ENCODE measurements at regions not wholly inside any gene's neighbourhood (a gene's known extent, or its start where the extent isn't known, plus 50 kb on each side); places are given as distances from the start of the nearest gene placed in this dataset.

DNA sequence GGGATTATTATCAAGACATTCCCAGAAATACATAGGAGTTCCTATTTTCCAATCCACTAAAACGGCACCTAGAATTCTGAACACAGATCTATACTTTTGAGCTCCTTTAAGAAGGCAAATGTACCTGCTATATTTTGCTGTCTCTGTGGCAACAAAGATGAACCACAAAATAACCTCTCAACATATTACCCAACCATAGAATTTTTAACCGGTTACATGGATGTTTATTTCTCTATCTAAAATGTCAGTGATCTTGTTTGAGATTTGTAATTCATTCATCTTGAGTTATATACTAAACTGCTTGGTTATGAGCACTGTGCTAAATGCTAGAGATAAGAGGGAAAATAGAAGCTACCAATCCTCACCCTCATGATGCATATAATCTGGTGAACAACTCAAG lies 117.5 kb upstream of the HMGCLL1 start:
- DNase-seq, result no peak

DNA sequence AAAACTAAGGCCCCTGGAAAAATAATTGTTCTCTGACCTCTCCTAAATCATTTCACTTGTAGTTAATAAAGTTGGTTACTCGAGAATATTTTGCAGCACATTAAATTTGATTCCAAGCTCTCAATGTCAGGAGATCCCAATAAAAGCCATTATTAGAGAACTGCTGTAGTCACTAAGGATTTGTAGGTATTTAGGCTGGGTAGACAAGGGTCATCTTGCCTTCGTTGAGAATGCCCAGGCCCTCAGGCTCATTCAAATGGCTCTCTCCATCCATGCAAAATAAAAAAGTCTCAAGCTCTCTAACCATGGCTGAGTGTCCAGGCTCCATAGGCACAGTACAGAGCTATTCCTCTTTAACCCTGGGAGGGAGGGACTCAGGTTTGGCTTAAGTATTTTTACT lies 117.0 kb upstream of the HMGCLL1 start:
- DNase-seq, result no peak

DNA sequence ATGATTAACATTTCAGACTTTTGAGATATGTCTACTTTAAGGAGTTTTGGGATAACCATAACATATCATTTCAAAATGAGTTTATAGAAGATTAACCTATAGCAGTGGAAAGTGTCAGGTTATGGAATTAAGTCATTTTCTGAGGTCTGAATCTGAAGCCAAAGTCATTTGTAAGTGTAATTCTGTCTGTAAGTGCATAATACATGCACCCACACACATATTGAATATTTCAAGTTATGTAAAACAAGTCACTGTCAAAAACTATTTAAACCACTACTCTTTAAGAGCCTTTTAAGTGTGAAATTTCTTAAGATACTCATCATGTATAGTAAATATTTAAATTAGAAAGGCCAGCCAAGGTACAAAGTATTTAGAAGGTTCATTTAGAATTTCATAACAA lies 115.8 kb upstream of the HMGCLL1 start:
- DNase-seq, result no peak

DNA sequence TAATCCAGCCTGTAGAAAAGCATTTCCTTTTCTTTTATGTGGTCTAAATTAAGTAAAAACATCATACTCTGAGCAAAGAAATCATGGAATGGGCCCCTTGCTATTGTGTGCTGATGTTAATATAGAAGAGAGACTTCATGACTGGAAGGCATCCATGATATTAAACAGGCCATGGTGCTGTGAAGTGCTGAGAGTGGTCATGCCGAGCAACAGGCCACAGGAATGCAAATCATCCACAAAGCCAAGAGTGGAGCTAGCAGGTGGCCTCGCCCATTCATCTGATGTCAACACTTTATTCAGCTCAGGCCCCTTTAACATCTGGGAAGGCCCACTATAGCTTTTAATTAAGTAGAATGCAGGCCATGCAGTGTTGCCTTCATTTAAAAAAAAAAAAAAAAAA lies 115.2 kb upstream of the HMGCLL1 start:
- DNase-seq, result peak in 1 of 2 experiments; percentile 37

DNA sequence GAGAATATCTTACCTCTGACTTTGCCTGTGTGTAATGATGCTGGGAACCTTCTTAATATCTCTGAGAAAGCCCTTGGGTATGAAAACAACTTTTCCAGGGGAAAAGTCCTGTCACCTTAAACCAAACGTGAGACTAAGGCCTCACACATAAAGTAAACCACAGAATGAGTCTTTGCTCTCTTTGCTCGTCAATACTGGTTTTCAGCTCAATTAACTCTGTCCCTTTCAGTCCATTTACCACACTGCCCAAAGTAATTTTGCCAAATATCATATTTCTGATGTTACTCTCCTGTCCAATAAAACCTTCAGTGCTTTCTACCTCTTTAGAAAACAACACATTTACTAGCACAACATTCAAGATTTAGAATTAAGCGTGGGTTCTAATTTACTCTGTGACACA lies 100.5 kb upstream of the HMGCLL1 start:
- DNase-seq, result no peak

DNA sequence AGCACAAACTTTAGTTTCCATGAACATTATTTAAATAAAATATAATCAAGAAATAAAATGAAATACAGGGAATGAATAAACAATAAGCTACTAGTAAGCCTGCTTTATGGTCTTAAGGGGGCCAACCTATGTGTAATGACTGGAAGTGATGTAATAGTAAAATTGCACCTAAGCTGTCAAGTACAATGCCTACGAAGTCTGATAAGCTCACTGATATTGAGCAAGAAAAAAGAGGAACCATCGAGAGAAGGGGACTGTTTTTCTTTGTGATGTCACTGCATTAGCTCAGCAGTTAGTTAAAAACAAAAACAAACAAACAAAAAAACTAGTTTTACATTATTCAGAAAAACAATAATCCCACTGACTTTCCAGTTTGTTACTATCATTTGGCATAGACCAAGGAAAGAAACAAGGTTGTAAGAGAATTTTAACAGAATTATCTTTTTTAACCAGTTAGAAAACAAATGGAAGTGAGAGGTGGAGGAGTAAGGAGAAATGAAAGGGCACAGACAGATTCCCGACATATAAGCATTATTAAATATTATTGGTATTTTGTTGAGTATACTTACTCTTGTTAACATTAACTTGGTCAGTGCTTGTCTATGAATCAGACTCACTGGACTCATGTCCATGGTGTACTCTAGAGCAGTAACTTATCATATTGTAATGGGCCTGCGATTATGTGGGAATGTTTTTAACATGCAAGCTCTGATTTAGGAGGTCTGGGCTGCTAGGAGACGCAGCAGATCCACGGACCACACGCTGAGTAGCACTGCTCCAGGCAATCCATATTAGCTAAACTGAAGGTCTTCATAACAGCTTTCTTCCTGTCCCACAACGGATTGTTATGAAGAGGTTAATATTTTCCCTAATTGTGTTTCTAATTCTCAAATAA lies 99.6 kb upstream of the HMGCLL1 start:
- no peak for DNase-seq

DNA sequence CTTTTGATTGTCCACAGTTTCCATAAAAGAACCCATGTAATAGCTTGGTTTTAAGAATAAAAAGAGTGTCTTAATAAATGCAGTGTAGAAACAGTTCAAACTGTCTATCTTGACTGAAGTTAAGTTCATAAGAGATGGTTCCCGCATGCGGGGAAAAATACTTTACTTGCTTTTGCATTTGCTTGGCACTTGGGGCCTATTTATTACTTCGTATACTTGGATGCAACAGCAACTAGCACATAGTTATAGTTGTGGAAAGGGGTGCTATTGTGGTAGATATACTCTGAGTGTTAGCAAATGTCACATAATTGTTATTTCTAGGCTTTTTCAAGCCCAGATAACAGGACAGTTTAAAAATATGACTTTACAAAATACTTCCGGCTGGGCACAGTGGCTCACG lies 97.7 kb upstream of the HMGCLL1 start:
- no peak for DNase-seq

DNA sequence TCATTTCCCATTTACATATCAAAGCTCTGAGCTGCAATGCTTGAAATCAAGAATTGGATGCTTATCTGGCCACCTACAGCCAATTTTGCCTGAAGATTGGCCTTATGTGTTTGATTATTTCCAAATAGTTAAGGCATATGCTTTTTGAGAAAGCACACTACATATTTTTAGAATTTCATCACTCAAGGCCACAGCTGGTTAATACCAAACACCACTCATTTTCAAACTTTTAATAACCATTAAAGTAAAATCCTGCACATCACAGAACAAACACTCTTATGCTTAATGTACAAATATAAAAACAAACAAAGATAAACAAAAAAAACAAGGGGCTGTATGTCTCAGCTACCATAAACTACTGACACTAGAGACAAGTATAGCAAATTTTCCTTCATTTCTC lies 96.9 kb upstream of the HMGCLL1 start:
- no peak for DNase-seq

DNA sequence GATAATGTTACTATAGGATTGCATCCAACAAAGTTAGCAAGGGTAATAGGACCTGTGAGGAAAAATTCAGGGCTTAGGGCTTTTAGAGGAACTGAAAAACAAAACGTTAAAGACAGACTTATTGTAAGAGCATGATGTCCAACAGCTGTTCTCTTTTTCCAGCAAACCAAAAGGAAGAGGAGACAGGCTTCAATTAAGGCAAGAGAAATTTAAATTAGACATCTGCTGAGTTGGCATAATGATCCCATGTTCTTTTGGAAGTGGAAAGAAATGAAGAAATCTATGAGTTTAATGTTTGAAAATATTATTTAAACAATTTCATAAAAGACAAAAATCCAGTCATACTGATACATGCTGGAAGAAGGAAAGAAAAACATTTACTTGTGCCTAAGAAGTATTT lies 95.7 kb upstream of the HMGCLL1 start:
- DNase-seq, result no peak

DNA sequence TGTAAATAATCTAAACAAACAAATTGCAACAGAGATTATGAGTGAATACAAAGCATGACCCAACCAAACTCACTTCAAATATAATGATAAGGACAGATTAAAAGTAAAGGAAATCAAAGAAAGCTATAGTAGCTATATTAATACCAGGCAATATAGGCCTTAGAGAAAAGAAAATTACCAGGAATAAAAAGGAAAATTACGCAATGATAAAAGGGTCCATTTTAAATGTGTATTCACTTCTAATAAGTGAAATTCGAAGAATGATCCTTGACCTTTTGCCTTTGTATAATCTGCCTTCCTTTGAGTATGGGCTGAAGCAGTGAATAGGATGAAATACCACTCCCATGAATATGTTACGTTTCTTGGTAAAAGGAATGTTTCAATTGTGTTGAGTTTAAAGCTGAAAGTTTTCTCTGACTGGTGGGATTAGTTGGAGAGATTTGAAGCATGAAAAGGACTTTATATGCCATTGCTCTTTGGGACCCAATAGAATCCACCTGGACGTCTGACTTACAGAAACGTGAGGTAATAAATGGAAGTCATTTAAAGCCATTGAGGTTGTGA lies 91.9 kb upstream of the HMGCLL1 start:
- no peak for DNase-seq

DNA sequence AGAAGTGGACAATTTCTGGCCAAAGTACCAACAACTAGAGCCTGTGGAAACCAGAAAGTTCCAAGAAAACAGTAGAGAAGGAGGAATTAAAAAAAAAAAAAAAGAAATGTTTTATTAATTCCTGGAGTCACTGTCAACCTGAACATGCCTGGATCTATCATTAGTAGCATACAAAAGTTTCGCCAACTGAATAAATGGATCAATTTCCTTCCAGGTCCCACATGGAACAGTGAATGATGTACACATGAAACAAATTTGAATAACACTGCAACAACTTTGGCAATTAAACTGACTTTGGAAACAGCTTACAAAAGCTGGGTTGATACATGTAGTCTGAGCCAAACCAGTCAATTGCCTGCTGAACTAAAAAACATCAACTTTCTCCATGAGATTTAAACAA lies 90.0 kb upstream of the HMGCLL1 start:
- no peak for DNase-seq

DNA sequence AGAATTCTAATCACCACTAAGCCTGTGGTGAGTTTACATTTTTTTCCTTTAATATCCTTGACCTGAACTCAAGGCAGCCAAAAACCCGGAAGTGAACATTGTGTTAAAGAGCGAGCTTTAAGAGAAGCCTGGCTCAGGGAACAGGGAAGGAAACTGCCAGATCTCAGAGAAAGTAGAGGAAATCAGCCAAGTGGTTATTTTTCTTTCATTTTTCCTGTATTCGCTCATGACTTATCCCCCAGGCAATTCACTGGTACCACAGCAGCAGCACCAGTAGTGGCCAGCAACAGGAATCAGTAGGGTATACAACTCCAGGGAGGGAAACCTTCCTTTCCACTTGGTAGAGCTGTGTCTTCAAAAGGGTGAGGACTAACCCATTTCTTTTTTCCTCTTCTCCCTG lies 89.6 kb upstream of the HMGCLL1 start:
- no peak for DNase-seq

DNA sequence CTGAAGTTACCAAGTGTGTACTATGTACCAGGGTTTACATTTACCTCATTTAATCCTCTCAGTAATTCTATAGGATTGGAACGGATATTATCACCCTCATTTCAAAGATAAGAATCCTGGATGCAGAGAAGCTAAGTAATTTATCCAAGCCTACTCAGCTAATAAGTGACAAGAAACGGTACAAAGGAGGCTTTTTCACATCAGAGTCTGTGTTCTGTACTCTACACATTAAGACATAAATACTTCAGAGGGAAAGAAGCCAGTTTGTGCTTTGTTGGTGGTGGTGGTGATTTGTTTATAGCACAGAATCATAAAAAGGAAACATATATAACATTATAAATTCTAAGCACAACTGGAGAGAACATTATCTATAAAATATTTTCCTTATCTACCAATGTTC lies 88.3 kb upstream of the HMGCLL1 start:
- no peak for DNase-seq

DNA sequence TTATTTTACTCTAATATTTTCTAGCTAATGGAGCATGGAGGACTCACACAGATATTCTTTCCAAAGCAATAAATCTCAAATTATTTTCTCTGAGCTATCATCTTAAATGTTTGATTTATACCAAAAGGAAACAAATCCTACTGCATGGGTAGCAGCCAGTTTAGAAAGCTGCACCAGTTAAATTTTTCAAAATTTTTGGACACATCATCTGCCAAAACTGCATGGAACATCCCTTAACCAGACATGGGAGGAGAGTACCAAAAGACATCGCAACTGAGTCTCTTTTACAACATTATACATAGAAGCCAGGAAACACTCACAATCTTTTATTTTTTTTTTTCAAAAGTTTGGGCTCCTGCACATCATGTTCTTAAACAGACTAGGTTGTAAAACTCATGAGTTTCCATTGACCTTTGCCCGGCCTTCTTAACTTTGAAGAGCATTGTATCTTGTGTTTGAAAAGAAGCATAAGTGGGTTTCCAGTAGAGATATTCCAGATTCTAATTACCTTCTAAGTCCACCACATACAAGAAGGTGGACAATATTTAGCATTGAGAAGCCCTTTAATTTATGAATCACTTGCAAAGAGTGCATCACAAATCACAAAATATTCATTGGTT lies 87.7 kb upstream of the HMGCLL1 start:
- no peak for DNase-seq

DNA sequence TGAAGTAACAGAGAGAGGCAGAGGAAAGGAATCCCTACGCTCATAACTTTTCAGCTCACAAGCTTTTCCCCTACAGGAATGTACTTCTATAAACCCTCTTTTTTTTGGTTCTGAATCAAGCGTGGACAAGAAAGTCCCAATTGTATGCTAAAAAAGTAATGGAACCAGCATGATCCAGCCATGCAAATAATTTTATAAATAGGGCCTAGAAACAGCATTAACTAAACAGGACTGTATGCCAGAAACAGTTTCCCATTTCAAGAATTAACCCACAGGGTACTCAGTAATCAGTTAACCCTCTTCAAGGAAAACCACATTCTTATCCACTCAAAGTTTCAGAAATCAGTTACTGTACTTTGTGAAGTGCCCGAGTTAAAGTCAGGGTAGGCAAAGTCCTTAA lies 87.0 kb upstream of the HMGCLL1 start:
- no peak for DNase-seq

DNA sequence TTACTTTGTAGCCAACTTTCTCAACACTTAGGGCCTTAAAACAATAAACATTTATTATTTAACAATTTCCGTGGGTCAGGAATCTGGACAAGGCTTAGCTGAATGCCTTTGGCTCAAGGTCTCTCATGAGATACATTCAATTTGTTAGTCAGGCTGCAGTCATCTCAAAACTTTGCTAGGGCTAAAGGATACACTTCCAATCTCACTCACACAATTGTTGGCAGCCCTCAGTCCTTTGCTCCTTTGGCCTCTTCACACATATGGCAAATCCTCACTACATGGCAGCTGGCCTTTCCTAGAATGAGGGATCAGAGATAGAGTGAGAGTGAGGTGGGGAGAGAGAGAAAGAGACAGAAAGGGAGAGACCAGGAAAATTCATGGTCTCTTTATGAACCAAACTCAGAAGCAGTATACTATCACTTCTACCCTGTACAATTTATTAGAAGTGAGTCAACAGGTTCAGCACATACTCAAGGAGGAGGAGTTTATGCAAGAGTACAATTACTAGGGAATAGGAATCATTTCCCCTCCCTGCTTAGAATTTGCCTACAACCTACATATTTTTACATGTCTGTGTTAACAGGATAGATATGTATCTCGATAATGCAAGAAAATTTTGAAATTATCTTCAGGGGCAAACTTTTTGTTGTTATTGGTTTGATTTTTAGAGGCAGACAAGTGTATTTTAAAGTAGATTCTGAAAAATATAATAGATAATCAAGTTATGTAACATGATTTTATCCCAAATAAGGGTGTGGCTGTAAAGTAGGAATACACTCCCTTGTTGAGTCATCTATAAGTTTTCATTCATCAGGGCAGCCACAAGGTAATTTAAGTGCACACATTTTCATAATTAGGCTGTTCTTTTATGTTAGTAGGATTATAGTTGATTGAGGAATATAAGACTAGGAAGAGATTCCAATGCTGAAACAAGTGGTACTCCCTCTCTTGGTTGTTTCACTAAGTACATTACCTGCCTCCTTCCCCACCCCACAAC lies 85.9 kb upstream of the HMGCLL1 start:
- DNase-seq, result no peak

DNA sequence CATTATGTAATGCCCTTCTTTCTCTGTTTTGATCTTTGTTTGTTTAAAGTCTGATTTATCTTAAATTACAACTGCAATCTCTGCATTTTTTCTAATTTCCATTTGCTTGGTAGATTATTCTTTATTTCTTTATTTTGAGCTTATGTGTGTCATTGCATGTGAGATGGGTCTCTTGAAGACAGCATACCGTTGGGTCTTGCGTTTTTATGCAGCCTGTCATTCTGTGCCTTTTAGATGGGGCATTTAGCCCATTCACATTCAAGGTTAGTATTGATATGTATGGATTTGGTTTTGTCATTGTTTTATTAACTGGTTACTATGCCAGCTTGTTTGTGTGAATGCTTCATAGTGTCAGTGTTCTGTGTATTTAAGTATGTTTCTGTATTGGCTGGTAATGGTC lies 84.9 kb upstream of the HMGCLL1 start:
- DNase-seq, result no peak

DNA sequence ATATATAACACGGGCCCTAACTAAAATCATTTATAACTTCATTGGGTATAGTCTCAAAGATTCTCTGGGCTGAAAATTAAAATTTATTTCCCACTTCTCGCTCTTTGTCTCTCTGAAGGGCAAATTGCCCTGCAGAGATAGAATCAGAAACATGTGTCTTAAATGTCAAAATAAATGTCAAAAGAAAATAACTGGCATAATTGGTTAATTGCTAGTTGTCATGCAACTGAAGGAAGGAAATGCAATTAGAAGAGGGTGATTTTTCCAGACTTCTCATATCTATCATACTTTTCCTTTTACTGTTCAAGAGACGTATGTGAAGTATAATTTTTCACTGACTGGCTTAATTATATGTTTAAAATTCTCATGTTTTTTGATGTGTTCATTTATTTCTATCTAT lies 80.3 kb upstream of the HMGCLL1 start:
- no peak for DNase-seq

DNA sequence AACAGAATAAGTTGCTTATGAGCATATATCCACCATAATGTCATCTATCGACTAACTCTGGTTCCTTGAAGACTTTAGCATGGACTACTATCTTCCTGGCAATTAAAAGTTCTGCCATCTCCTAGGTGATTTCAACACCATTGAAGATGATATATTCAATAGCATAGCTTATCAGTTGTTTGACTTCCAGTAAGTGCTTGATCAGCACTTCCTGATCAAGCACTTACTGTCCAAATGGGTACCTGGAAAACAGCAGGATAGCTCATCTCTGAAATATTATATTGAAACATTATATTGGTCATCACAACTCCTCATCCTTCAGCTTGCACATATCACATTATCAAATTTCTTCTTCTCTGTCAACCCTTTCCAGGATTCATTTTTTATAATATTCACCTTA lies 75.5 kb upstream of the HMGCLL1 start:
- no peak for DNase-seq

DNA sequence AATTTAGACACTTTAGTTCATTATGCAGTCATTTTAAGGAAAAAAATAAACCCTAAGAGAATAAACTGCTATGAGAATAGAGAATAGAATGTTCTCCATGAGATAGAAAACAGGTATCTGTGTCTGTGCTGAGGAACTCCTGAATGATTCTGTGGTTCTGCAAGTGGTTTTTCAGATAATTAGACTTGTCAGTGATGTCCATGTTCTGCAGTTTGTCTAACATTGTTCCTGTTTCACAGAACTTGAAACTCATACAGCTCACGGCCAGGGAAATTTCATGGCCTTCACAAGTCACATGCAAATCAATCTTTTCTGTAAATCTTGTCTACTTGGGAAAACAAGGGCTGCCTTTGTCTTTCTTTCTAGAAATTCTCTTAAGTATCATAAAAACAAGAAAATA lies 73.4 kb upstream of the HMGCLL1 start:
- DNase-seq, result peak; percentile 27 to 67

DNA sequence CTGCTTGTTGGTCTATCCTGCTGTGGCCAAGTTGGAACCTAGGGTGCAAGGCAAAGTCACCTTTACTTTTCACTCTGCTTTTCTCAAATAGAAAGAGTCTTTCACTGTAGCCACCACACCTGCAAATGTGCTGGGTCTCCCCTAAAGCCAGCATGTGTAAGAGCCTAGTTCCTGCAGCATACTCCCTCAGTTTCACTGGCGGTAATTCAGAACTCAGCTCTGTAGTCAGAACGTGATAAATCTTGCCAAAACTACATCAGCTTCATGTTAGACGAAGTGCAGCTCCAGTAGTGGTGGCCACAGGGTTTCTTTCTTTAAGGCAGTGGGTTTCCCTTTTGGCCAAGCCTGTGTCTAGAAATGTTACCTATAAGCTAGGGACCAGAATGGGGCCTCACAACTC lies 72.0 kb upstream of the HMGCLL1 start:
- no peak for DNase-seq

DNA sequence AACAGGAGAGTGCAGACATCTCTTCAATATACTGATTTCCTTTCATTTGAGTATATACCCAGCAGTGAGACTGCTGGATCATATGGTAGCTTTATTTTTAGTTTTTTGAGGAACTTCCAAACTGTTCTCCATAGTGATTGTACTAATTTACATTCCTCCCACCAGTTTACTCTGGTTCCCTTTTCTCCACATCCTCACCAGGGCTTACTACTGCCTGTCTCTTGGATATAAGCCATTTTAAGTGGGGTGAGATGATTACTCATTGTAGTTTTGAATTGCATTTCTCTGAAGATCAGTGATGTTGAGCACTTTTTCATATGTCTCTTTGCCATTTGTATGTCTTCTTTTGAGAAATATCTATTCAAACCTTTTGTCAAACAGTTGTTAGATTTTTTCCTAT lies 64.9 kb upstream of the HMGCLL1 start:
- DNase-seq, result no peak

DNA sequence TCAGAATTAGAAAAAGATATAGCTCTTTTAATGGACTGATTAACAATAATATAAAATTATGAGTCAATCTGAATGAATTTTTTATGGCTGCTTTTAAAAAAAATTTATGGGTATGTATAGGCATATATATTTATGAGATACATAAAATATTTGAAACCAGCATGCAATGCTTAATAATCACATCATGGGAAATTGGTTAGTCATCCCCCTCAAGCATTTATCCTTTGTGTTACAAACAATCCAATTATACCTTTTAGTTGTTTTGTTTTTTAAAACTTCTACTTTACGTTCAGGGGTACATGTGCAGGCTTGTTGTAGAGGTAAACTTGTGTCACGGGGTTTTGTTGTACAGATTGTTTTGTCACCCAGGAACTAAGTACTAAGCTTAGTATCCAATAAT lies 63.4 kb upstream of the HMGCLL1 start:
- no peak for DNase-seq

All from NCI-H526 (cell line).